ENCODE measurements at regions not wholly inside any gene's neighbourhood (a gene's known extent, or its start where the extent isn't known, plus 50 kb on each side); places are given as distances from the start of the nearest gene placed in this dataset.

GRCh38 chr11:109644152-109644551 is 222.2 kb downstream of the C11orf87 start:
- no peak for DNase-seq (ENCODE audit: low spot score)
- TF ChIP-seq CTCF (IDR thresholded peaks at IDR 0.05; ENCODE audit: extremely low read depth, missing control alignments) = no peak

GRCh38 chr11:109648804-109649203 is 226.8 kb downstream of the C11orf87 start:
- no peak for DNase-seq (ENCODE audit: low spot score)

GRCh38 chr11:109654091-109654490 is 232.1 kb downstream of the C11orf87 start:
- no peak for TF ChIP-seq CTCF (IDR thresholded peaks at IDR 0.05; ENCODE audit: extremely low read depth, missing control alignments)
- DNase-seq (ENCODE audit: low spot score) = no peak

More at GRCh38 chr11:109648804-109649203, 226.8 kb downstream of the C11orf87 start:
- TF ChIP-seq CTCF (IDR thresholded peaks at IDR 0.05; ENCODE audit: extremely low read depth, missing control alignments) = no peak

GRCh38 chr11:109658190-109658589 is 236.2 kb downstream of the C11orf87 start:
- no peak for TF ChIP-seq CTCF (IDR thresholded peaks at IDR 0.05; ENCODE audit: extremely low read depth, missing control alignments)
- DNase-seq (ENCODE audit: low spot score) = no peak

- no peak for TF ChIP-seq CTCF (IDR thresholded peaks at IDR 0.05; ENCODE audit: extremely low read depth, missing control alignments)
- no peak for DNase-seq (ENCODE audit: low spot score)
Observed at GRCh38 chr11:109667719-109668118, 245.7 kb downstream of the C11orf87 start.

GRCh38 chr11:109668973-109669634 is 247.1 kb downstream of the C11orf87 start:
- no peak for TF ChIP-seq CTCF (IDR thresholded peaks at IDR 0.05; ENCODE audit: extremely low read depth, missing control alignments)
- DNase-seq (ENCODE audit: low spot score) = no peak

GRCh38 chr11:109677231-109677630 is 255.2 kb downstream of the C11orf87 start:
- TF ChIP-seq CTCF (IDR thresholded peaks at IDR 0.05; ENCODE audit: extremely low read depth, missing control alignments) = no peak
- DNase-seq (ENCODE audit: low spot score) = no peak

Measured in GM20000 (cell line).